Body of pancreas (tissue), 4 donors: ENCODE measurements at regions not wholly inside any gene's neighbourhood (a gene's known extent, or its start where the extent isn't known, plus 50 kb on each side); places are given as distances from the start of the nearest gene placed in this dataset.
A peak's percentile ranks its signal among the peaks of the same experiment; 100 is the strongest.

ENCODE experiments used
- ATAC-seq: fragments of 150-250 bp; one replicate; pipeline ENCODE4 v1.9.1; 2016
- DNase-seq, 4 donors: peaks; one replicate each; pipeline ENCODE4 v3.0.0-alpha.2; 2019
- H3K27ac ChIP-seq, 4 donors: fragments of 200-600 bp; sonication (generic); 1 replicate in 3 of 4; 2 replicates in 1 of 4; pipeline versions ENCODE4 v1.5.1 to v1.6.1; 2016 to 2019; ENCODE audit warnings: mild to moderate bottlenecking in 1 of 4, mixed read lengths in 1 of 4, moderate library complexity in 1 of 4
- H3K27me3 ChIP-seq, 2 donors: fragments of 200-600 bp; sonication (generic); one replicate each; pipeline ENCODE4 v1.6.0; 2016; ENCODE audit warnings: mild to moderate bottlenecking in 1 of 2
- H3K36me3 ChIP-seq, 2 donors: fragments of 200-600 bp; sonication (generic); replicated peaks in 1 of 2; 2 replicates each; pipeline ENCODE4 v1.5.1; 2016; ENCODE audit warnings: low read depth in 2 of 2; ENCODE audit not compliant: insufficient read depth in 1 of 2
- H3K4me1 ChIP-seq: fragments of 200-600 bp; sonication (generic); one replicate; pipeline ENCODE4 v1.6.0; 2016
- H3K4me3 ChIP-seq, 2 donors: fragments of 200-600 bp; sonication (generic); 1 replicate in 1 of 2; 2 replicates in 1 of 2; pipeline ENCODE4 v1.5.1; 2016 to 2019
- H3K9me3 ChIP-seq, 3 donors: fragments of 200-600 bp; sonication (generic); 1 replicate in 2 of 3; 2 replicates in 1 of 3; pipeline ENCODE4 v1.5.1; 2016
- POLR2A ChIP-seq, 3 donors: fragments of 450-650 bp; IDR thresholded peaks; one replicate each; pipeline ENCODE4 v1.6.1; 2016; ENCODE audit warnings: antibody characterized with exemption in 3 of 3, mild to moderate bottlenecking in 2 of 3
- WGBS, 2 donors: methylation state at CpG; one replicate each; pipeline ENCODE4 v1.1.5; 2017; 5-methylcytosine and 5-hydroxymethylcytosine counted together
- intact Hi-C: fragments of 100-400 bp; cut with DNase I; formaldehyde crosslinking; loops from one replicate; pipeline ENCODE4 v1.15.1; 2023
- TF ChIP-seq, protein P1 (sequence below), 7 experiments: fragments of 450-650 bp in 4 of 7; fragments of 200-600 bp in 3 of 7; sonication (generic) in 3 of 7; IDR thresholded peaks; one replicate each; pipeline ENCODE4 v1.5.1; 2016 to 2019; ENCODE audit warnings: antibody characterized with exemption in 7 of 7

DNA sequence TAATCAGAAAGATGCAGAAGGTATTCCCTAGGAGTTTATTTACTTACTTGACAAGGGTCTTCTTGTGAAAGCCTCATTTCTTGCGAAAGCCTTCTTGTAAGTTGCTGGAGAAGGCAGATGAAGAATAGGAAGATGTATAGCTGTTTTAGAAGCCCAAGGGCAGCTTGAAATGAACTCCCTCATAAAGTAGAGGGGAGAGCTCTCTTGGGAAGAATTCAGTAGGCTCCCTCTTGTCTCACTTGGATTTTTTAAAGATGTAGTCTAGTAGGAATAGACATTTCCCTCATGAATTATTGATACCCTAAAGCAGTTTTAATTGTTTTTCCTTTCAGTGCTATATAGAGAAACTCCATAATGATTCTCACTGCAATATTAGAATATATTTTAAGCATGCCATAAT, 639.2 kb upstream of the CXADR start:
- DNase-seq = no peak
- Histone ChIP-seq H3K27ac (no peak overlapping the region), H3K4me1 (no peaks in the 10 kb centered on the region), H3K9me3 (no peaks in the 10 kb centered on the region), H3K4me3 (no peak overlapping the region), H3K36me3 (no peaks in the 10 kb centered on the region), H3K27me3 (no peaks in the 10 kb centered on the region)
- no peak for ATAC-seq
- intact Hi-C loops = no loop called here
- 69 to 80% methylated on average over 1 of the region's 1 CpG for WGBS, 2 donors
- TF ChIP-seq POLR2A (IDR thresholded peaks at IDR 0.05) = no peak
- TF ChIP-seq, protein P1, sequence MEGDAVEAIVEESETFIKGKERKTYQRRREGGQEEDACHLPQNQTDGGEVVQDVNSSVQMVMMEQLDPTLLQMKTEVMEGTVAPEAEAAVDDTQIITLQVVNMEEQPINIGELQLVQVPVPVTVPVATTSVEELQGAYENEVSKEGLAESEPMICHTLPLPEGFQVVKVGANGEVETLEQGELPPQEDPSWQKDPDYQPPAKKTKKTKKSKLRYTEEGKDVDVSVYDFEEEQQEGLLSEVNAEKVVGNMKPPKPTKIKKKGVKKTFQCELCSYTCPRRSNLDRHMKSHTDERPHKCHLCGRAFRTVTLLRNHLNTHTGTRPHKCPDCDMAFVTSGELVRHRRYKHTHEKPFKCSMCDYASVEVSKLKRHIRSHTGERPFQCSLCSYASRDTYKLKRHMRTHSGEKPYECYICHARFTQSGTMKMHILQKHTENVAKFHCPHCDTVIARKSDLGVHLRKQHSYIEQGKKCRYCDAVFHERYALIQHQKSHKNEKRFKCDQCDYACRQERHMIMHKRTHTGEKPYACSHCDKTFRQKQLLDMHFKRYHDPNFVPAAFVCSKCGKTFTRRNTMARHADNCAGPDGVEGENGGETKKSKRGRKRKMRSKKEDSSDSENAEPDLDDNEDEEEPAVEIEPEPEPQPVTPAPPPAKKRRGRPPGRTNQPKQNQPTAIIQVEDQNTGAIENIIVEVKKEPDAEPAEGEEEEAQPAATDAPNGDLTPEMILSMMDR (IDR thresholded peaks at IDR 0.05) = no peak

DNA sequence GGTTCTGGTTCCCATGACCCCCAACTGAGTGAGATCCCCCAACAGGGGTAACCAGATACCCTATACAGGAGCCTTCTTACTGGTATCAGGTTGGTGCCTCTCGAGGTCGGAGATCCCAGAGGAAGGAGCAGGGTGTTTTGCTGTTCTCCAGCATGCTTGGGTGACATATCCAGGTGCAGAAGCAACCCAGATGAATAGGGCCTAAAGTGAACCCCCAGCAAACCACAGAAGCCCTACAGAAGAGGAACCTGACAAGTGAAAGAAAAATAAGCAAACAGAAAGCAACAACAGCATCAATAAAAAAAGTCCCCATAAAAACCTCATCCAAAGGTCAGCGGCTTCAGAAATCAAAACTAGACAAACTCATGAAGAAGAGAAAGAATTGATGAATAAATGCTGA, 633.4 kb upstream of the CXADR start:
- 85% methylated on average over 3 of the region's 3 CpGs for WGBS, 2 donors
- DNase-seq (no peak), ATAC-seq (no peak)
- intact Hi-C loops = no loop called here
- no peaks in the 10 kb centered on the region for H3K9me3 ChIP-seq
- H3K4me1 ChIP-seq = no peaks in the 10 kb centered on the region
- H3K27ac ChIP-seq = no peak overlapping the region
- H3K4me3 ChIP-seq = no peak overlapping the region
- H3K27me3 ChIP-seq = no peaks in the 10 kb centered on the region
- TF ChIP-seq POLR2A (IDR thresholded peaks at IDR 0.05) = no peak
- TF ChIP-seq, protein P1 (IDR thresholded peaks at IDR 0.05) = no peak
- no peaks in the 10 kb centered on the region for H3K36me3 ChIP-seq

DNA sequence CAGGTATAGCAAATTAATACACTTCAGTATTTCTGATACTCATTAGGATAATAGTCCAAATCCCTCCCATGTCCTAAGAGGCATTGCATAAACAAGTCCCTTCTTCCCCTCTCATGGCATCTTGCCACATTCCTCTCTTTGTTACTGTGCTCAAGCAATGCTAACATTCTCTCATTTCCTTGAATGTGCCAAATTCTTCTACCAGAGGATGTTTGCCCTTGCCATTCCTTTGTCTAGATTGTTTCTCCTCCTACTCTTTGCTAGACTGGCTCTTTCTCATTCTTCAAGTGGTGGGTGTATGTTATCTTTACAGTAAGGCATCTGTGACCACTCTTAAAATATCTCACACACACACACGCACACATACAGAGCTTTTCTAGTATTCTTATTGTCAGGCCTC, 621.0 kb upstream of the CXADR start:
- DNase-seq (no peak), ATAC-seq (peak; percentile 27)
- Histone ChIP-seq H3K27ac (no peak overlapping the region), H3K27me3 (no peaks in the 10 kb centered on the region), H3K36me3 (no peaks in the 10 kb centered on the region), H3K4me1 (no peaks in the 10 kb centered on the region), H3K9me3 (no peaks in the 10 kb centered on the region), H3K4me3 (no peak overlapping the region)
- intact Hi-C loops = no loop called here
- TF ChIP-seq, protein P1 (IDR thresholded peaks at IDR 0.05) = no peak
- TF ChIP-seq POLR2A (IDR thresholded peaks at IDR 0.05) = no peak
- WGBS, 2 donors = 58 to 59% methylated on average over 1 of the region's 1 CpG

DNA sequence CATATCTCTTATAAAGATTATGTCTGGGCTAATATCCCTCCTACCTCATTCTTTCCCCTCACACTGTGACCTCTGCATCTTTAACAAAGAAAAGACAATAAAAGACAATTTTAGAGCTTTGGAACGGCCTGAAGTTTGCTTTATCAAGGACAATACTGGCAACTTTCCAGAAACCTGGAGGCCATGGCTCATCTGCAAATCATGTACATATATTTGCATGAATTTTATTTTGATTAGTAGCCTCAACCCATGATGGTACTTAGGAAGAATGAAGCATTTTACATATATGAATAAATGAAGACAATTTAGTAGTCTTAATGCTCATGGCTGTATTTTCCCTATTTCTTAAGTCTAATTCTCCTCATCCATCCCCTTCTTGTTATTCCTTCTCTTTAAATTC, 612.2 kb upstream of the CXADR start:
- WGBS, 2 donors = 29% methylated on average over 1 of the region's 1 CpG
- no peak overlapping the region for H3K27ac ChIP-seq
- no peaks in the 10 kb centered on the region for H3K9me3 ChIP-seq
- no peaks in the 10 kb centered on the region for H3K36me3 ChIP-seq
- DNase-seq (no peak), ATAC-seq (no peak)
- TF ChIP-seq, protein P1 (IDR thresholded peaks at IDR 0.05) = no peak
- TF ChIP-seq POLR2A (IDR thresholded peaks at IDR 0.05) = no peak
- no peaks in the 10 kb centered on the region for H3K27me3 ChIP-seq
- no peak overlapping the region for H3K4me3 ChIP-seq
- H3K4me1 ChIP-seq = no peaks in the 10 kb centered on the region
- intact Hi-C loops = no loop called here

DNA sequence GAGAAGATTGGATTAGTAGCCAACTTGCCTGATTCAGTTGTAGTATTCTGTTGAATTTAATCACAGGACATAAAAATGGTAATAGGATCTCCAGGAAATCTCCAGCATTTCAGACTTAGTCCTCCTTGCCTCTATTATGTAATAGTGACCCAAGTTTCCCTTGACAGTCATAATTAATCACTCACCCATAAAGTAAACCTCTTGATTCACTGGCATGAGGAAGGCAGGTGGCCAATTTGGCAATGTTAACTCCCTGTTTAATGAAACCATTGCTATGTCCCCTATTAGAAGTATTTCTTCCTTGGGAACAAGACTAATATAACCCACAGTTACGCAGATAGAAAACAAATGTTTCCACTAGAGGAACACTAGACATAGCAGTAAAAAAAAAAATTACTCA, 604.8 kb upstream of the CXADR start:
- Histone ChIP-seq H3K27me3 (no peaks in the 10 kb centered on the region), H3K27ac (no peak overlapping the region), H3K36me3 (no peaks in the 10 kb centered on the region), H3K4me3 (no peak overlapping the region), H3K4me1 (no peaks in the 10 kb centered on the region), H3K9me3 (no peaks in the 10 kb centered on the region)
- intact Hi-C loops = no loop called here
- no peak for TF ChIP-seq POLR2A (IDR thresholded peaks at IDR 0.05)
- TF ChIP-seq, protein P1 (IDR thresholded peaks at IDR 0.05) = no peak
- WGBS, 2 donors = 64 to 67% methylated on average over 1 of the region's 1 CpG
- no peak for ATAC-seq
- DNase-seq = peak in 1 of 4 donors; percentile 14
